ENCODE measurements at regions not wholly inside any gene's neighbourhood (a gene's known extent, or its start where the extent isn't known, plus 50 kb on each side); places are given as distances from the start of the nearest gene placed in this dataset.
"Not testable (repeated sequence)": the region's sequence is repeated elsewhere in the genome, so short reads cannot be mapped to it uniquely, and the experiment has no call there.

DNA sequence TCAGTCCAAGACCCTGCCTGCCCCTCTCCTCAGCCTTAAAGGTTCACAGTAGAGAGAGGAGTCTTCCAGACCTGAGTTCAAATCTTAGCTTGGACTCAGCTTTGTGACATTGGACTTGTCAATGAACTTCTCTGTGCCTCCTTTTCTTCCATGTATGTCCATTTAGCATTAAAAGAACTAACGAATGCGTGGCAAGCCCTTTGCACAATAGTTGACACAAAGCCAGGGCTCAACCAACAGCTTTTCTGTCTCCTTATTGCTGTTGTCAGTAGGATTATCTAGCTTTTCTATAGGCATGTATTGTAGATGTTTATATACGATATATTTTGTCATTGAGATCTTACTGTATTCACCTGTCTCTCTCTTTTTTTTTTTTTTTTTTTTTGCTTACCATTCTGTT, 450.8 kb downstream of the PTPRU start:
- Histone ChIP-seq H3K4me1 (ENCODE audit: control insufficient read depth in 1 of 2, insufficient read depth in 2 of 2, low read length in 2 of 2) (no peaks in the 10 kb centered on the region), H3K27me3 (ENCODE audit: control insufficient read depth in 1 of 2, insufficient read depth in 2 of 2, low read length in 2 of 2) (peaks cover 6 to 13% of the 10 kb centered on the region in 2 donors), H3K9ac (ENCODE audit: low read depth in 1 of 2, low read length in 2 of 2) (no peak overlapping the region), H3K4me3 (ENCODE audit: low read depth in 1 of 2, low read length in 2 of 2) (no peak overlapping the region), H3K27ac (ENCODE audit: low read depth, low read length) (no peak overlapping the region), H3K36me3 (ENCODE audit: control insufficient read depth in 1 of 2, insufficient read depth in 2 of 2, low read length in 2 of 2) (no peaks in the 10 kb centered on the region), H3K9me3 (ENCODE audit: control insufficient read depth in 1 of 2, low read length in 2 of 2) (no peaks in the 10 kb centered on the region)

DNA sequence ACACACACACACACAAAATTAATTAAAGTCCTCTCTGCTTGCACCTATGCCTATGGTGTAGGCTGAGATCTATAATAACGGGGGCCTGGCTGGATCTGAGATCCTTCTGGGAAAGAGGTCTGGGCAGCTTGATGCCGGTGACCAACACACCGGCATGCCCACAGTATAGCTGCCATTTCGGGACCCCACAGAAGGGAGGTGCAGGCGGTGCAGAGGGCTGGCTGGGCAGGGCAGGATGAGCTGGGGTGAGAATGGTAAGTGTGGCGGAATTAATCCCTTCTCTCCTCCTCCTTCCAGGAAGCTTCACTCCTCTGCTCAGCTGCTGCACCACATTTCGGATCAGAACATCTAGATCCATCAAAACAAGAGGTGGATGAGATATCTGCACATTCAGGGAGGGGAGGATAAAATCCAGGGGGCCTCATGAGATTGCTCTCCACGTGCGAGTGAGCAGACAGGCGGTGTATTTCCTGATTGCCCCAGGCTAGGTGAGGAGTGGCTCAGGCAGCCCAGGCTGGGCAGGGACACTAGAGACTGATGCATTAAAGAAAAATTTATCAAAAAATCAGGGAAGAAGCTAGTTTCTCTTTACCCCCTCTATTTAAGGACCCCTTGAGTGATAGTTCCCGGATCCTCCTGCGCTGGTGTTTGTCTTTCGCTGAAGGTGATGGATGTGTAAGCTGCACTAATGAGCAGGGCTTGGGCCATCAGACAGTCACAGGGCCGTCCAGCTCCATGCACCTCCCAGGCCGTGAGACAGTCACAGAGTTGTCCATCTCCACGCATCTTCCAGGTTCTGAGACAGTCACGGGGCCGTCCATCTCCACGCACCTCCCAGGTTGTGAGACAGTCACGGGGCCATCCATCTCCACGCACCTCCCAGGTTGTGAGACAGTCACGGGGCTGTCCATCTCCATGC, 449.9 kb downstream of the PTPRU start:
- no peaks in the 10 kb centered on the region for H3K4me1 ChIP-seq (ENCODE audit: control insufficient read depth in 1 of 2, insufficient read depth in 2 of 2, low read length in 2 of 2)
- no peak overlapping the region for H3K9ac ChIP-seq (ENCODE audit: low read depth in 1 of 2, low read length in 2 of 2)
- no peaks in the 10 kb centered on the region for H3K36me3 ChIP-seq (ENCODE audit: control insufficient read depth in 1 of 2, insufficient read depth in 2 of 2, low read length in 2 of 2)
- no peak overlapping the region for H3K27ac ChIP-seq (ENCODE audit: low read depth, low read length)
- peaks cover 6 to 13% of the 10 kb centered on the region in 2 donors for H3K27me3 ChIP-seq (ENCODE audit: control insufficient read depth in 1 of 2, insufficient read depth in 2 of 2, low read length in 2 of 2)
- no peaks in the 10 kb centered on the region for H3K9me3 ChIP-seq (ENCODE audit: control insufficient read depth in 1 of 2, low read length in 2 of 2)
- H3K4me3 ChIP-seq (ENCODE audit: low read depth in 1 of 2, low read length in 2 of 2) = no peak overlapping the region

DNA sequence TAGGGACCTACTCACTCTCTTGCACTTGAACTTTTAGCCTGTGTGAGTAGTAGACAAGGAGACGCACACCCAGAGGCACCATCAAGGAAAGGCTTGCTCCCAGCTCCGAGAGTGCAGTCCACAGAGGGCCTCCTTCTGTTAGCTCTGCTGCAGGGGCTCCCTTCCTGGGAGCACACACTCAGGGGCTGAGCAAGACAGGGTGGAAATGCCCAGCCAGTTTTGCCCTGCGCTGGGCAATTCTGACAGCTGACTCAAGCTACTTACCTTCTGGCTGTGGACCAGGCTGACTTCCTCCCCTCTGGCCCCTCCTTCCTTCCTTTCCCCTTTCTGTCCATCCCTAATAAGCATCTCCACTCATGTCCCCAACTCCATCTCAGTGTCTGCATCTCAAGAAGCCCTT, 449.1 kb downstream of the PTPRU start:
- Histone ChIP-seq H3K36me3 (ENCODE audit: control insufficient read depth in 1 of 2, insufficient read depth in 2 of 2, low read length in 2 of 2) (no peaks in the 10 kb centered on the region), H3K9ac (ENCODE audit: low read depth in 1 of 2, low read length in 2 of 2) (no peak overlapping the region), H3K9me3 (ENCODE audit: control insufficient read depth in 1 of 2, low read length in 2 of 2) (no peaks in the 10 kb centered on the region), H3K4me3 (ENCODE audit: low read depth in 1 of 2, low read length in 2 of 2) (no peak overlapping the region), H3K27ac (ENCODE audit: low read depth, low read length) (no peak overlapping the region), H3K4me1 (ENCODE audit: control insufficient read depth in 1 of 2, insufficient read depth in 2 of 2, low read length in 2 of 2) (no peaks in the 10 kb centered on the region), H3K27me3 (ENCODE audit: control insufficient read depth in 1 of 2, insufficient read depth in 2 of 2, low read length in 2 of 2) (peaks cover 6 to 7% of the 10 kb centered on the region in 2 donors)

DNA sequence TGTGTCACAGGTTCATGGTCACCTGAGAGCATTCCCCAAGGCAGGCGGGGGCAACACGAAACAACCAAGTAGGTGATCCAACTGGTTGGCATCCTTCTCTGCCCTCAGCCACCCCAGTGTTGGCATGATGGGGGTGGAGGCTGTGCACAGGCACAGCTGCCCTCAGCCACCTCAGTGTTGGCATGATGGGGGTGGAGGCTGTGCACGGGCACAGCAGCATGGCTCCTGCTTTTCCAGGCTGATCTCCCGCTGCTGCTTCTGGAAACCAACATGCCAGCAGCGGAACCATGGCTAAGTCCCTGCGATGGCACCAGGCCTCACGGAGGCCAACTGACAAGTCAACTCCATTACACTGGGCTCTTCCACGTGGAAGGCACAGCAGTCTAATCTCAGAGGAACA, 447.8 kb downstream of the PTPRU start:
- Histone ChIP-seq H3K36me3 (ENCODE audit: control insufficient read depth in 1 of 2, insufficient read depth in 2 of 2, low read length in 2 of 2) (no peaks in the 10 kb centered on the region), H3K27ac (ENCODE audit: low read depth, low read length) (no peak overlapping the region), H3K4me3 (ENCODE audit: low read depth in 1 of 2, low read length in 2 of 2) (no peak overlapping the region), H3K4me1 (ENCODE audit: control insufficient read depth in 1 of 2, insufficient read depth in 2 of 2, low read length in 2 of 2) (no peaks in the 10 kb centered on the region), H3K27me3 (ENCODE audit: control insufficient read depth in 1 of 2, insufficient read depth in 2 of 2, low read length in 2 of 2) (peaks cover 3 to 6% of the 10 kb centered on the region in 2 donors), H3K9me3 (ENCODE audit: control insufficient read depth in 1 of 2, low read length in 2 of 2) (no peaks in the 10 kb centered on the region), H3K9ac (ENCODE audit: low read depth in 1 of 2, low read length in 2 of 2) (no peak overlapping the region)

DNA sequence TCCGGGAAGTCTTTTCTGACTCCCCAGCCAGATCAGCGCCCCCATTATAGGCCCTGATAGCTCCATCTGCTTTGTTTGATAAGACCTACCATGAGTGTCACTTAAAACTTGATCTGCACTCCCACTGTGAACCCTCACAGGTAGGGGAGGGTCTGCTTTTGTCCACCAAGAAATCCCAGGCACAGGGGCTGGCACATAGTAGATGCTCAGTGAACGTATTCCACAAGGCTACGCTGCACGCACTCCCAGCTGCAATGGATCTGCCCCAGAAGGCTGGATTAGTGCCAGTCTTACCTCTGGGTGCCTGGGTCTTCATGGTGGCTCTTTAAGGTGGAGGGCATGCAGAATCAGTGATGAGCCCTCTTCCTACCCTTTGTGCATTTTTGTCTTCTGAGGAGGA, 447.1 kb downstream of the PTPRU start:
- Histone ChIP-seq H3K36me3 (ENCODE audit: control insufficient read depth in 1 of 2, insufficient read depth in 2 of 2, low read length in 2 of 2) (no peaks in the 10 kb centered on the region), H3K9me3 (ENCODE audit: control insufficient read depth in 1 of 2, low read length in 2 of 2) (no peaks in the 10 kb centered on the region), H3K27ac (ENCODE audit: low read depth, low read length) (no peak overlapping the region), H3K4me3 (ENCODE audit: low read depth in 1 of 2, low read length in 2 of 2) (no peak overlapping the region), H3K9ac (ENCODE audit: low read depth in 1 of 2, low read length in 2 of 2) (no peak overlapping the region), H3K27me3 (ENCODE audit: control insufficient read depth in 1 of 2, insufficient read depth in 2 of 2, low read length in 2 of 2) (peaks cover 0 to 6% of the 10 kb centered on the region in 2 donors), H3K4me1 (ENCODE audit: control insufficient read depth in 1 of 2, insufficient read depth in 2 of 2, low read length in 2 of 2) (no peaks in the 10 kb centered on the region)

DNA sequence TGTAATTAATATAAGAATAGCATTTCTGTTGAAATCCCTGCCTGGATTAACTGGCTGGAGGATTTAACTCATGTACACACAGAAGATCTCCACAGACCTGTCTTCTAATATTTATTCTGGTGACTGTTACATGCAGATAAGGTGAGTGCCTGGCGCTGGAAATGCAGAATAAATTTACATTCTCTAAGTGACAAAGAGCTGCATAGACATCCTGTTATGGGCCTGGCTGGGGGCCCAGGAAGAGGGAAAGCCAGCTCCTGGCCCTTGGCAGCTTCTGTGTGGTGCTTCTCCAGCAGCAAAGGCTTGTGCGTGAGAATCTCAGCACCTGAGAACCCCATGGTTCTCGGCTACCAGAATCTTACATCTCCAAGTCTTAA, 446.6 kb downstream of the PTPRU start:
- no peak overlapping the region for H3K4me3 ChIP-seq (ENCODE audit: low read depth in 1 of 2, low read length in 2 of 2)
- no peaks in the 10 kb centered on the region for H3K4me1 ChIP-seq (ENCODE audit: control insufficient read depth in 1 of 2, insufficient read depth in 2 of 2, low read length in 2 of 2)
- H3K36me3 ChIP-seq (ENCODE audit: control insufficient read depth in 1 of 2, insufficient read depth in 2 of 2, low read length in 2 of 2) = no peaks in the 10 kb centered on the region
- H3K9me3 ChIP-seq (ENCODE audit: control insufficient read depth in 1 of 2, low read length in 2 of 2) = no peaks in the 10 kb centered on the region
- peaks cover 0 to 6% of the 10 kb centered on the region in 2 donors for H3K27me3 ChIP-seq (ENCODE audit: control insufficient read depth in 1 of 2, insufficient read depth in 2 of 2, low read length in 2 of 2)
- no peak overlapping the region for H3K27ac ChIP-seq (ENCODE audit: low read depth, low read length)
- no peak overlapping the region for H3K9ac ChIP-seq (ENCODE audit: low read depth in 1 of 2, low read length in 2 of 2)

DNA sequence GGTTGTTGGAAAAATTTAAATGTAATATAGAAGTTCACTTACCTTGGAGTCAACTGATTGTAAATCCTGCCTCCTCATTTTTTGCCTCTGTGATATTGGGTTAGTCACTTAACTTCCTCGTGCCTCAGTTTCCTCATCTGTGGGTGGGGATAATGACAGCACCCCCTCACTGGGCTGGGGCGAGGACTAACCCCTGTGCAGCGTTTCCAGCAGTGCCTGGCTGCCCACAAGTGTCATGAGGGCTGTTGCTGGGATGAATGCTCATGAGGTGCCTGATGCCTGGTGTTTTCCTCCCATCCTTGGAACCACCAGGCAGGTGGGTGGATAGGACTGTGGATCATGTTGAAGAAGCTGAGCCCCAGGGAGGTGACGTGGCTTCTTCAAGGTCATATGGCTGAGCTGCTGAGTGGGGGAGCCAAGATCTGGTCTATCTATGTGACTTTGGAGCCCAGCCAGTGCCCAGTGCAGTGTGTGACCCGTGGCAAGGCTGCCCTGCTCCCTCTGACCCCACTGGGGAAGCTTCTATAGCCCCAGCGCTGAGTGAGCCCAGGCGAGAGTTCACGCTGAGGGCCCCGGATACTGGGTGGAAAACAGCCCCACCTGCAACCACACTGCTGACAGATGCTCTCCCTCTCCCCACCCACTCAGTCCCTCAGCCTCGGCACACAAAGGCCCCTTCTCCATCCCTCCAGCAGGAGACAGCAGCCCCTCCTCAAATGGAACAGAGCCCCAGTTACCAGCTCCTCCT, 446.0 kb downstream of the PTPRU start:
- Histone ChIP-seq H3K36me3 (ENCODE audit: control insufficient read depth in 1 of 2, insufficient read depth in 2 of 2, low read length in 2 of 2) (no peaks in the 10 kb centered on the region), H3K4me3 (ENCODE audit: low read depth in 1 of 2, low read length in 2 of 2) (no peak overlapping the region), H3K4me1 (ENCODE audit: control insufficient read depth in 1 of 2, insufficient read depth in 2 of 2, low read length in 2 of 2) (no peaks in the 10 kb centered on the region), H3K9me3 (ENCODE audit: control insufficient read depth in 1 of 2, low read length in 2 of 2) (no peaks in the 10 kb centered on the region), H3K9ac (ENCODE audit: low read depth in 1 of 2, low read length in 2 of 2) (no peak overlapping the region), H3K27me3 (ENCODE audit: control insufficient read depth in 1 of 2, insufficient read depth in 2 of 2, low read length in 2 of 2) (peaks cover 0 to 6% of the 10 kb centered on the region in 2 donors), H3K27ac (ENCODE audit: low read depth, low read length) (no peak overlapping the region)

DNA sequence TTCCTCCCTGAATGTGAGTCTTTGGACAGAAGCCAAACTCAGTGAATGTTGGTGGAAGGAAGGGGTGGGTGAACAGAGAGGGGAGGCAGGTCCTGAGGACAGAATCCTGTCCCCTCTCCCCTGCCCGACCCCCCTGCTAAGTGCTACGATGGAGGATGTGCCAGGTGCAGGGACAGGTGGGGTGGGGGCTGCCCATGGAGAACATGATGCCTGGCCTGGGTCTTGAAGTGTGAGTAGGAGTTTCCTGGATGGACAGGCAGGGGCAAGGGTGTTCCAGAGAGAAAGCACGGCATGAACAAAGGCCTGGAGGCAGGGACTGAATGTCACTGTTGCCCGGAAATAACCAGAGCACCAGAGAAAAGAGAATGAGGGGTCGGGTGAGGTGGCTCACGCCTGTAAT, 445.1 kb downstream of the PTPRU start:
- H3K27me3 ChIP-seq (ENCODE audit: control insufficient read depth in 1 of 2, insufficient read depth in 2 of 2, low read length in 2 of 2); H3K27ac ChIP-seq (ENCODE audit: low read depth, low read length); H3K4me1 ChIP-seq (ENCODE audit: control insufficient read depth in 1 of 2, insufficient read depth in 2 of 2, low read length in 2 of 2); H3K36me3 ChIP-seq (ENCODE audit: control insufficient read depth in 1 of 2, insufficient read depth in 2 of 2, low read length in 2 of 2); H3K4me3 ChIP-seq (ENCODE audit: low read depth in 1 of 2, low read length in 2 of 2); H3K9me3 ChIP-seq (ENCODE audit: control insufficient read depth in 1 of 2, low read length in 2 of 2); H3K9ac ChIP-seq (ENCODE audit: low read depth in 1 of 2, low read length in 2 of 2): not testable (repeated sequence)

DNA sequence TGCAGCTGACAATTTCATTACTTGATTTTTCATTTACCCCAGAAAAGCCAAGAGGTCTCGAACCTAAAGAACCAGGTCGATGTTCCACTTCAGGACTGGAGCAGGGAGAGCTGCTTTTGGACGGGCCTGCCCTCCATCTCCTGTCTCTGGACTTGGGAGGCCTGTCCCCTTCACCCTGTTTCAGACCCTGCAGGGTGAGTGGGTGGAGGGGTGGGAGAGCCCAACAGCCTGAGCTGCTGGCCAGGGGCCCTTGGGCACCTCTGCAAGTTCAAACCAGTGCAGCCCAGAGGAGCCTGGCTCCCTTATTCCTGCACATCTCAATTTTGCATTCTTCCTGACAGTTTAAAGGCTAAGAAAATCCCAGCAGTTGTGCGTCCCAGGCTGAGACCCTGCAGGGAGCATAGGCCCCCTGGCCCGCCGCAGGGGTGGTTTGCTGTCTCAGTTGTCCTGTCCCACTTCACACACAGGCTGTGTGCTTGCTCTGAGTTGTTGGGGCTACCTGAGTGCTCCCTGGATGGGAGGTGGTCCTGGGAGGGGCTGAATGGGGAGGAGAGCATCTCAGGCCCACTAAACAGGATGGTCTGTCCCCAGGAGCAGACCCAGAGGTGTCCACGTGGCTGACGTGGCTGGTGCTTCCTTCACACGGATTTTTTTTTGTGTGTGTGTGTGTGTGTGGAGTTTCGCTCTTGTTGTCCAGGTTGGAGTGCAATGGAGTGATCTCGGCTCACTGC, 443.7 kb downstream of the PTPRU start:
- no peaks in the 10 kb centered on the region for H3K4me1 ChIP-seq (ENCODE audit: control insufficient read depth in 1 of 2, insufficient read depth in 2 of 2, low read length in 2 of 2)
- H3K27ac ChIP-seq (ENCODE audit: low read depth, low read length) = no peak overlapping the region
- H3K27me3 ChIP-seq (ENCODE audit: control insufficient read depth in 1 of 2, insufficient read depth in 2 of 2, low read length in 2 of 2) = no peaks in the 10 kb centered on the region
- no peak overlapping the region for H3K4me3 ChIP-seq (ENCODE audit: low read depth in 1 of 2, low read length in 2 of 2)
- no peak overlapping the region for H3K9ac ChIP-seq (ENCODE audit: low read depth in 1 of 2, low read length in 2 of 2)
- no peaks in the 10 kb centered on the region for H3K9me3 ChIP-seq (ENCODE audit: control insufficient read depth in 1 of 2, low read length in 2 of 2)
- no peaks in the 10 kb centered on the region for H3K36me3 ChIP-seq (ENCODE audit: control insufficient read depth in 1 of 2, insufficient read depth in 2 of 2, low read length in 2 of 2)

DNA sequence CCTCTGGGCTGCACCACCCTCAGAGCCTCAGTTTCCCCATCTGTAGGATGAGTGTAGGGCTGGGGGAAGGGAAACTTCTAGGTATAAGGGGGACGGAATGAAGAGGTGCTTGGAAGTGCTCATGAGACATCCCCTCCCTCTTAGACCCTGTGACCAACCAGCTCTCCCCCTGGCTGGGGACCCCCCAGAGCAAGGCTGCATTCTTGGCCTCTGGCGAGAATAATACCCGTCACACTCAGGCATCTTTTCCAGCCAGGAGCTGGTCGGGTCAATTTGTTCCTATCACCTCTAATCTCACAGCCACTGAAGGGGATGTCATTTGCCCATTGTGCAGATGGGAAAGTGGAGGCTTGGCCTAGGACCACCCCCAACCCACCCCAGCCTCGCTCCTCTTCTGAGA, 443.0 kb downstream of the PTPRU start:
- no peak overlapping the region for H3K4me3 ChIP-seq (ENCODE audit: low read depth in 1 of 2, low read length in 2 of 2)

More for the DNA sequence above, 443.0 kb downstream of the PTPRU start:
- Histone ChIP-seq H3K4me1 (ENCODE audit: control insufficient read depth in 1 of 2, insufficient read depth in 2 of 2, low read length in 2 of 2) (no peaks in the 10 kb centered on the region), H3K27me3 (ENCODE audit: control insufficient read depth in 1 of 2, insufficient read depth in 2 of 2, low read length in 2 of 2) (no peaks in the 10 kb centered on the region), H3K36me3 (ENCODE audit: control insufficient read depth in 1 of 2, insufficient read depth in 2 of 2, low read length in 2 of 2) (no peaks in the 10 kb centered on the region), H3K27ac (ENCODE audit: low read depth, low read length) (no peak overlapping the region), H3K9ac (ENCODE audit: low read depth in 1 of 2, low read length in 2 of 2) (no peak overlapping the region), H3K9me3 (ENCODE audit: control insufficient read depth in 1 of 2, low read length in 2 of 2) (no peaks in the 10 kb centered on the region)

Measured in duodenal mucosa (tissue), 2 donors.